H1 (cell line): ENCODE measurements at regions not wholly inside any gene's neighbourhood (a gene's known extent, or its start where the extent isn't known, plus 50 kb on each side); places are given as distances from the start of the nearest gene placed in this dataset.

Experiments used
- CTCF ChIA-PET: fragments of 300-600 bp; sonication (Branson Sonifier 250); formaldehyde crosslinking; loops from one replicate; lab custom pipeline; 2021; ENCODE audit not compliant: partially characterized antibody; lab: Charles Lee
- POLR2A ChIA-PET: fragments of 300-600 bp; sonication (Branson Sonifier 250); formaldehyde crosslinking; loops from one replicate; lab custom pipeline; 2021; ENCODE audit warnings: inconsistent platforms; ENCODE audit not compliant: partially characterized antibody; lab: Charles Lee
- DNase-seq, 2 experiments: peaks; one replicate each; pipeline versions ENCODE4 v3.0.0 to v3.0.0-alpha.2; 2010 to 2022; ENCODE audit warnings: low spot score in 2 of 2, low read depth in 1 of 2, mixed read lengths in 1 of 2
- FAIRE-seq: peaks from 2 replicates; lab custom pipeline; 2011; peaks lifted over from hg19 to GRCh38; lab: Jason Lieb, UNC
- H2AFZ ChIP-seq: 2 replicates; pipeline ENCODE4 v1.8.1; 2012; ENCODE audit warnings: low read length, inconsistent platforms
- H2AK5ac ChIP-seq: 2 replicates; pipeline ENCODE4 v1.6.1; 2013; ENCODE audit warnings: low read depth, low read length
- H2BK120ac ChIP-seq: replicated peaks from 2 replicates; pipeline ENCODE3; 2013; ENCODE audit warnings: low read depth, low read length, inconsistent platforms
- H2BK12ac ChIP-seq: 2 replicates; pipeline ENCODE4 v1.6.1; 2013; ENCODE audit warnings: low read depth, low read length
- H2BK15ac ChIP-seq: 2 replicates; pipeline ENCODE4 v1.6.1; 2013; ENCODE audit warnings: low read length
- H2BK20ac ChIP-seq: 2 replicates; pipeline ENCODE4 v1.6.1; 2013; ENCODE audit warnings: low read length
- H2BK5ac ChIP-seq: 2 replicates; pipeline ENCODE4 v1.6.1; 2013; ENCODE audit warnings: low read depth, low read length
- H3K14ac ChIP-seq: 2 replicates; pipeline ENCODE4 v1.6.1; 2013; ENCODE audit warnings: inconsistent platforms; ENCODE audit not compliant: insufficient read length
- H3K18ac ChIP-seq: 2 replicates; pipeline ENCODE4 v1.6.1; 2013; ENCODE audit warnings: low read length; ENCODE audit errors: extremely low read depth
- H3K23ac ChIP-seq: 2 replicates; pipeline ENCODE4 v1.6.1; 2013; ENCODE audit warnings: inconsistent platforms; ENCODE audit not compliant: insufficient read length
- H3K23me2 ChIP-seq: 2 replicates; pipeline ENCODE4 v1.6.1; 2013; ENCODE audit warnings: low read depth, low read length
- H3K27ac ChIP-seq: 2 replicates; pipeline ENCODE4 v1.6.1; 2011; ENCODE audit warnings: low read depth, low read length, inconsistent platforms
- H3K27me3 ChIP-seq, 4 experiments: replicated peaks in 1 of 4; 1 replicate in 1 of 4; 2 replicates in 3 of 4; pipeline versions ENCODE4 v1.6.1 to v1.8.1; 2011 to 2013; ENCODE audit warnings: low read length in 3 of 4, mild to moderate bottlenecking in 3 of 4, inconsistent platforms in 2 of 4, mixed read lengths in 2 of 4, moderate library complexity in 1 of 4; ENCODE audit not compliant: control insufficient read depth in 3 of 4, insufficient read depth in 3 of 4; ENCODE audit errors: extremely low read depth in 1 of 4
- H3K36me3 ChIP-seq, 4 experiments: 2 replicates each; pipeline versions ENCODE4 v1.6.1 to v1.8.1; 2011 to 2013; ENCODE audit warnings: mild to moderate bottlenecking in 4 of 4, low read length in 3 of 4, moderate library complexity in 2 of 4, control low read depth in 1 of 4, inconsistent platforms in 1 of 4; ENCODE audit not compliant: insufficient read depth in 4 of 4, control insufficient read depth in 2 of 4
- H3K4ac ChIP-seq: replicated peaks from 2 replicates; pipeline ENCODE3; 2013; ENCODE audit warnings: low read length, low read depth, mixed read lengths, inconsistent platforms; ENCODE audit not compliant: insufficient read length
- H3K4me1 ChIP-seq, 4 experiments: replicated peaks in 1 of 4; 1 replicate in 1 of 4; 2 replicates in 3 of 4; pipeline versions ENCODE4 v1.6.1 to v1.8.1; 2011 to 2013; ENCODE audit warnings: low read length in 3 of 4, inconsistent platforms in 2 of 4, mixed read lengths in 1 of 4; ENCODE audit not compliant: insufficient read depth in 4 of 4, control insufficient read depth in 3 of 4
- H3K4me2 ChIP-seq, 2 experiments: 2 replicates each; pipeline versions ENCODE4 v1.6.1 to v1.8.1; 2011 to 2013; ENCODE audit warnings: low read depth in 2 of 2, low read length in 2 of 2, control low read depth in 1 of 2, inconsistent platforms in 1 of 2, mild to moderate bottlenecking in 1 of 2; ENCODE audit not compliant: insufficient read depth in 1 of 2
- H3K4me3 ChIP-seq, 4 experiments: fragments of 200-600, 300-600 bp in 1 of 4; sonication (generic), shearing (Covaris generic), sonication (Bioruptor Twin) in 1 of 4; 2 replicates each; pipeline versions ENCODE4 v1.5.1 to v1.8.1; 2011 to 2016; ENCODE audit warnings: low read length in 4 of 4, low read depth in 3 of 4, control low read depth in 2 of 4, inconsistent platforms in 2 of 4, mild to moderate bottlenecking in 2 of 4, mixed read lengths in 1 of 4, moderate library complexity in 1 of 4; ENCODE audit not compliant: insufficient read depth in 2 of 4; ENCODE audit errors: extremely low read depth in 1 of 4
- H3K56ac ChIP-seq: replicated peaks from 2 replicates; pipeline ENCODE3; 2013; ENCODE audit warnings: low read depth, mild to moderate bottlenecking, mixed read lengths, low read length, inconsistent platforms; ENCODE audit not compliant: insufficient read length
- H3K79me1 ChIP-seq: 2 replicates; pipeline ENCODE4 v1.6.1; 2013; ENCODE audit warnings: low read depth, low read length, control low read depth
- H3K79me2 ChIP-seq, 2 experiments: 2 replicates each; pipeline versions ENCODE4 v1.6.1 to v1.8.1; 2012 to 2013; ENCODE audit warnings: low read length in 2 of 2, mild to moderate bottlenecking in 2 of 2, inconsistent platforms in 1 of 2; ENCODE audit not compliant: insufficient read depth in 2 of 2, control insufficient read depth in 1 of 2
- H3K9ac ChIP-seq, 4 experiments: replicated peaks in 1 of 4; 1 replicate in 1 of 4; 2 replicates in 3 of 4; pipeline versions ENCODE4 v1.6.1 to v1.8.1; 2011 to 2013; ENCODE audit warnings: low read depth in 3 of 4, low read length in 3 of 4, control low read depth in 2 of 4, mild to moderate bottlenecking in 2 of 4, moderate library complexity in 2 of 4, inconsistent platforms in 1 of 4; ENCODE audit errors: extremely low read depth in 1 of 4
- H3K9me3 ChIP-seq, 2 experiments: 2 replicates each; pipeline versions ENCODE4 v1.6.1 to v1.8.1; 2012 to 2013; ENCODE audit warnings: mild to moderate bottlenecking in 2 of 2, moderate library complexity in 2 of 2, control low read depth in 1 of 2, inconsistent platforms in 1 of 2, low read depth in 1 of 2, low read length in 1 of 2, mixed read lengths in 1 of 2; ENCODE audit not compliant: insufficient read depth in 2 of 2
- H4K20me1 ChIP-seq, 2 experiments: replicated peaks in 1 of 2; 2 replicates each; pipeline versions ENCODE3 to v1.8.1; 2011 to 2013; ENCODE audit warnings: inconsistent platforms in 2 of 2, low read length in 2 of 2, mild to moderate bottlenecking in 1 of 2; ENCODE audit not compliant: insufficient read depth in 2 of 2, control insufficient read depth in 1 of 2
- H4K5ac ChIP-seq: 2 replicates; pipeline ENCODE4 v1.6.1; 2013; ENCODE audit warnings: low read length, low read depth, mixed read lengths, inconsistent platforms; ENCODE audit not compliant: insufficient read length
- H4K8ac ChIP-seq: 2 replicates; pipeline ENCODE4 v1.8.0; 2013; ENCODE audit warnings: mild to moderate bottlenecking, moderate library complexity, low read length, inconsistent platforms; ENCODE audit not compliant: insufficient read depth; ENCODE audit errors: extremely low read depth
- H4K91ac ChIP-seq: replicated peaks from 2 replicates; pipeline ENCODE3; 2013; ENCODE audit warnings: low read length, mixed read lengths, inconsistent platforms; ENCODE audit not compliant: insufficient read length
- ATF2 ChIP-seq: IDR thresholded peaks from 2 replicates; pipeline ENCODE4 v1.6.1; 2012; ENCODE audit warnings: low read length, inconsistent platforms
- CHD2 ChIP-seq: IDR thresholded peaks from 2 replicates; pipeline ENCODE4 v1.6.1; 2012; ENCODE audit warnings: low read length, improper control_type of control experiment
- EGR1 ChIP-seq: IDR thresholded peaks from 2 replicates; pipeline ENCODE4 v1.6.1; 2011; ENCODE audit warnings: low read depth, low read length, borderline replicate concordance
- GTF2F1 ChIP-seq: IDR thresholded peaks from 2 replicates; pipeline ENCODE4 v1.6.1; 2012; ENCODE audit warnings: low read depth, low read length, improper control_type of control experiment, borderline replicate concordance
- HDAC2 ChIP-seq, 2 experiments: fragments of 300-600 bp in 1 of 2; sonication (generic) in 1 of 2; IDR thresholded peaks; 2 replicates each; pipeline ENCODE4 v1.6.1; 2011 to 2012; ENCODE audit warnings: low read depth in 2 of 2, low read length in 2 of 2, mild to moderate bottlenecking in 2 of 2, moderate library complexity in 2 of 2, borderline replicate concordance in 1 of 2, inconsistent platforms in 1 of 2
- MAFK ChIP-seq: IDR thresholded peaks from 2 replicates; pipeline ENCODE4 v1.6.1; 2012; ENCODE audit warnings: low read depth, mild to moderate bottlenecking, improper control_type of control experiment, low read length
- MAX ChIP-seq: IDR thresholded peaks from 2 replicates; pipeline ENCODE4 v1.6.1; 2012; ENCODE audit warnings: inconsistent platforms
- POLR2AphosphoS5 ChIP-seq: IDR thresholded peaks from 2 replicates; pipeline ENCODE4 v1.6.1; 2011; ENCODE audit warnings: low read depth, low read length
- SIN3A ChIP-seq, 2 experiments: IDR thresholded peaks in 1 of 2; conservative IDR thresholded peaks in 1 of 2; 2 replicates each; pipeline ENCODE4 v1.6.1; 2011 to 2012; ENCODE audit warnings: low read length in 2 of 2, improper control_type of control experiment in 1 of 2, low read depth in 1 of 2, mild to moderate bottlenecking in 1 of 2
- SIRT6 ChIP-seq: IDR thresholded peaks from one replicate; pipeline ENCODE4 v1.7.1; 2012; ENCODE audit warnings: low read length, inconsistent platforms
- SP2 ChIP-seq: IDR thresholded peaks from 2 replicates; pipeline ENCODE4 v1.6.1; 2012; ENCODE audit warnings: mild to moderate bottlenecking, low read length, inconsistent platforms
- SUZ12 ChIP-seq: fragments of 200-600 bp; sonication (generic); IDR thresholded peaks from 2 replicates; pipeline ENCODE4 v1.6.1; 2012; ENCODE audit warnings: mild to moderate bottlenecking, inconsistent platforms, low read length, moderate library complexity, mixed read lengths
- ZNF274 ChIP-seq: IDR thresholded peaks from 2 replicates; pipeline ENCODE4 v1.7.0; 2012; ENCODE audit warnings: low read length, borderline replicate concordance; ENCODE audit errors: extremely low read depth
- WGBS, 2 experiments: shearing (Covaris generic) in 1 of 2; methylation state at CpG; one replicate each; pipeline versions ENCODE4 v1.1.6 to v1.1.7; 2013 to 2015; ENCODE audit warnings: low lambda C conversion rate in 2 of 2, mixed read lengths in 2 of 2, inconsistent platforms in 1 of 2, low coverage in 1 of 2, missing lambda C conversion rate in 1 of 2; ENCODE audit not compliant: insufficient replicate concordance in 2 of 2, insufficient coverage in 1 of 2, insufficient read length in 1 of 2; ENCODE audit errors: extremely low coverage in 1 of 2, missing lambda C conversion rate in 1 of 2; 5-methylcytosine and 5-hydroxymethylcytosine counted together

- H3K56ac ChIP-seq, result no peak overlapping the region
- no peak overlapping the region for H3K9ac ChIP-seq
- H2BK12ac ChIP-seq, result no peak overlapping the region
- no peaks in the 10 kb centered on the region for H3K36me3 ChIP-seq
- DNase-seq (no peak), FAIRE-seq (no peak)
- no peaks in the 10 kb centered on the region for H3K79me2 ChIP-seq
- no peak overlapping the region for H3K4ac ChIP-seq
- H3K14ac ChIP-seq, result no peak overlapping the region
- 89% methylated on average over 2 of the region's 2 CpGs; no CpG with 5 or more reads in 1 of the 2 experiments for WGBS, 2 experiments
- H3K18ac ChIP-seq, result no peak overlapping the region
- H3K79me1 ChIP-seq, result no peaks in the 10 kb centered on the region
- H3K4me2 ChIP-seq, result no peak overlapping the region
- no peak overlapping the region for H3K27ac ChIP-seq
- H2BK15ac ChIP-seq, result no peak overlapping the region
- no peak overlapping the region for H3K23ac ChIP-seq
- H3K9me3 ChIP-seq, result no peaks in the 10 kb centered on the region
- H3K4me1 ChIP-seq, result peaks cover 4 to 18% (median 8%) of the 10 kb centered on the region in 4 experiments; a peak in 5 of 7 replicates
- H2BK20ac ChIP-seq, result no peak overlapping the region
- no peak overlapping the region for H2BK120ac ChIP-seq
- no peak overlapping the region for H2AFZ ChIP-seq
- no peaks in the 10 kb centered on the region for H4K20me1 ChIP-seq
- POLR2A ChIA-PET, result interaction anchor here (1.1 kb wide), 1 partner anchor 591 kb away, joined by 3 read pairs; no protein-coding TSS in a partner anchor
- H4K5ac ChIP-seq, result no peak overlapping the region
- CTCF ChIA-PET, result interaction anchor here (0.6 to 3.0 kb wide), 37 partner anchors 9 to 851 kb away, joined by 3 to 16 read pairs (median 4); no protein-coding TSS in a partner anchor
- no peak overlapping the region for H4K8ac ChIP-seq
- H4K91ac ChIP-seq, result no peak overlapping the region
- H3K4me3 ChIP-seq, result no peak overlapping the region
- H3K27me3 ChIP-seq, result no peaks in the 10 kb centered on the region
- no peak overlapping the region for H2BK5ac ChIP-seq
- H3K23me2 ChIP-seq, result no peaks in the 10 kb centered on the region
- no peak overlapping the region for H2AK5ac ChIP-seq
- TF ChIP-seq CHD2 (no peak), GTF2F1 (no peak), MAX (no peak), SIN3A (conservative IDR thresholded peaks at IDR 0.05 in 1 of 2, IDR thresholded peaks at IDR 0.05 in 1 of 2; ENCODE audit: low read depth in 1 of 2, low read length in 2 of 2) (no peak), EGR1 (no peak), HDAC2 (IDR thresholded peaks at IDR 0.05; ENCODE audit: borderline replicate concordance in 1 of 2, low read depth in 2 of 2, low read length in 2 of 2) (no peak), SP2 (no peak), ZNF274 (no peak), POLR2AphosphoS5 (no peak), MAFK (no peak), SUZ12 (no peak), SIRT6 (no peak), ATF2 (no peak)
These were observed 342.1 kb upstream of the NR5A2 start for GRCh38 chr1:199685369-199685768.
